PC-9 (cell line): ENCODE measurements at regions not wholly inside any gene's neighbourhood (a gene's known extent, or its start where the extent isn't known, plus 50 kb on each side); places are given as distances from the start of the nearest gene placed in this dataset.

Experiments
- BruUV-seq: library from RNA; stranded (reverse); fragments of 400-500 nt; replicated peaks from 2 replicates; lab custom pipeline; 2021; lab: Mats Ljungman, UMichigan
- CTCF ChIA-PET: fragments of 300-600 bp; sonication (Branson Sonifier 250); formaldehyde crosslinking; loops from one replicate; lab custom pipeline; 2022; ENCODE audit warnings: antibody characterized with exemption; lab: Charles Lee
- POLR2A ChIA-PET: fragments of 300-600 bp; sonication (Branson Sonifier 250); formaldehyde crosslinking; loops from one replicate; lab custom pipeline; 2022; ENCODE audit warnings: antibody characterized with exemption; ENCODE audit not compliant: unreplicated experiment; lab: Charles Lee
- DNase-seq, 2 experiments: peaks; one replicate each; pipeline versions ENCODE4 v3.0.0 to v3.0.0-alpha.2; 2015 to 2022; ENCODE audit warnings: mixed read lengths in 1 of 2
- H2AFZ ChIP-seq: fragments of 200-600 bp; sonication (generic); 2 replicates; pipeline ENCODE4 v1.8.1; 2017; ENCODE audit warnings: antibody characterized with exemption
- H3F3A ChIP-seq: fragments of 200-600 bp; sonication (generic); 2 replicates; pipeline ENCODE4 v1.8.1; 2017; ENCODE audit warnings: antibody characterized with exemption, mild to moderate bottlenecking, low read depth; ENCODE audit not compliant: insufficient read depth
- H3K27ac ChIP-seq: fragments of 200-600 bp; sonication (generic); 2 replicates; pipeline ENCODE4 v1.6.1; 2016; ENCODE audit warnings: mixed run types
- H3K27me3 ChIP-seq: fragments of 200-600 bp; sonication (generic); 2 replicates; pipeline ENCODE4 v1.6.1; 2016; ENCODE audit warnings: low read depth, mixed run types; ENCODE audit not compliant: insufficient read depth
- H3K36me3 ChIP-seq: fragments of 200-600 bp; sonication (generic); 2 replicates; pipeline ENCODE4 v1.6.1; 2016; ENCODE audit warnings: low read depth, mixed run types
- H3K4me1 ChIP-seq: fragments of 200-600 bp; sonication (generic); replicated peaks from 2 replicates; pipeline ENCODE4 v1.6.1; 2016; ENCODE audit warnings: mixed run types; ENCODE audit not compliant: insufficient read depth
- H3K4me2 ChIP-seq: fragments of 200-600 bp; sonication (generic); 2 replicates; pipeline ENCODE4 v1.6.1; 2017; ENCODE audit warnings: mixed run types
- H3K4me3 ChIP-seq: fragments of 200-600 bp; sonication (generic); 2 replicates; pipeline ENCODE4 v1.6.1; 2016; ENCODE audit warnings: mixed run types
- H3K79me2 ChIP-seq: fragments of 200-600 bp; sonication (generic); 2 replicates; pipeline ENCODE4 v1.6.1; 2017; ENCODE audit warnings: low read depth, mixed run types
- H3K9me2 ChIP-seq: fragments of 200-600 bp; sonication (generic); 2 replicates; pipeline ENCODE4 v1.8.1; 2017; ENCODE audit warnings: mild to moderate bottlenecking; ENCODE audit not compliant: insufficient read depth
- H3K9me3 ChIP-seq: fragments of 200-600 bp; sonication (generic); 2 replicates; pipeline ENCODE4 v1.8.1; 2016; ENCODE audit warnings: low read depth; ENCODE audit not compliant: insufficient read depth
- H4K20me1 ChIP-seq: fragments of 200-600 bp; sonication (generic); 2 replicates; pipeline ENCODE4 v1.8.1; 2017; ENCODE audit not compliant: insufficient read depth
- CTCF ChIP-seq: fragments of 200-600 bp; sonication (generic); conservative IDR thresholded peaks from 2 replicates; pipeline ENCODE4 v1.6.1; 2017; ENCODE audit warnings: mixed run types, antibody characterized with exemption, mild to moderate bottlenecking, moderate library complexity
- EZH2 ChIP-seq: fragments of 200-600 bp; sonication (generic); IDR thresholded peaks from 2 replicates; pipeline ENCODE4 v1.8.0; 2017; ENCODE audit warnings: antibody characterized with exemption, low read depth
- intact Hi-C: fragments of 100-400 bp; cut with micrococcal nuclease; formaldehyde crosslinking; loops from one replicate; pipeline ENCODE4 v1.10.0; 2022; ENCODE audit not compliant: unreplicated experiment

- H3F3A ChIP-seq, result no peaks in the 10 kb centered on the region
- no peak overlapping the region for H3K4me3 ChIP-seq
- BruUV-seq, result no TSS peak
- no peaks in the 10 kb centered on the region for H4K20me1 ChIP-seq
- no peaks in the 10 kb centered on the region for H3K9me3 ChIP-seq
- ChIA-PET POLR2A (no interaction called here), CTCF (no interaction called here)
- no peaks in the 10 kb centered on the region for H3K4me1 ChIP-seq
- no peak overlapping the region for H2AFZ ChIP-seq
- H3K79me2 ChIP-seq, result no peaks in the 10 kb centered on the region
- no peak for DNase-seq
- no peak for TF ChIP-seq EZH2
- no peak for TF ChIP-seq CTCF
- peaks cover 11% of the 10 kb centered on the region for H3K27me3 ChIP-seq
- no peak overlapping the region for H3K27ac ChIP-seq
- H3K4me2 ChIP-seq, result no peak overlapping the region
- H3K36me3 ChIP-seq, result no peaks in the 10 kb centered on the region
- intact Hi-C loops, result no loop called here
- H3K9me2 ChIP-seq, result no peaks in the 10 kb centered on the region
Observed at GRCh38 chr1:4468804-4469514, 185.4 kb upstream of the AJAP1 start.

GRCh38 chr1:4476394-4476793, 178.0 kb upstream of the AJAP1 start:
- ChIA-PET CTCF (no interaction called here), POLR2A (no interaction called here)
- DNase-seq, result no peak
- Histone ChIP-seq H3K79me2 (no peaks in the 10 kb centered on the region), H3K4me2 (no peak overlapping the region), H3K9me2 (no peaks in the 10 kb centered on the region), H3K9me3 (no peaks in the 10 kb centered on the region), H4K20me1 (no peaks in the 10 kb centered on the region), H3K27me3 (no peaks in the 10 kb centered on the region), H3K36me3 (no peaks in the 10 kb centered on the region), H3K4me1 (no peaks in the 10 kb centered on the region), H3F3A (no peaks in the 10 kb centered on the region), H3K4me3 (no peak overlapping the region), H3K27ac (no peak overlapping the region), H2AFZ (no peak overlapping the region)
- BruUV-seq, result no TSS peak
- no peak for TF ChIP-seq EZH2
- no peak for TF ChIP-seq CTCF
- intact Hi-C loops, result no loop called here

GRCh38 chr1:4481451-4481850, 173.0 kb upstream of the AJAP1 start:
- DNase-seq, result no peak

More at GRCh38 chr1:4481451-4481850, 173.0 kb upstream of the AJAP1 start:
- Histone ChIP-seq H3K9me2 (no peaks in the 10 kb centered on the region), H3K4me3 (no peak overlapping the region), H2AFZ (no peak overlapping the region), H3K27me3 (peaks cover 10% of the 10 kb centered on the region; the same call in 1 of the 2 replicates), H3K27ac (no peak overlapping the region), H3K4me1 (no peaks in the 10 kb centered on the region), H3K4me2 (no peak overlapping the region), H3K36me3 (no peaks in the 10 kb centered on the region), H3F3A (no peaks in the 10 kb centered on the region), H4K20me1 (no peaks in the 10 kb centered on the region), H3K9me3 (no peaks in the 10 kb centered on the region), H3K79me2 (no peaks in the 10 kb centered on the region)
- TF ChIP-seq EZH2, result no peak
- no peak for TF ChIP-seq CTCF
- intact Hi-C loops, result no loop called here
- no TSS peak for BruUV-seq
- CTCF ChIA-PET, result no interaction called here
- POLR2A ChIA-PET, result no interaction called here
